C4-2B (cell line): ENCODE measurements at regions not wholly inside any gene's neighbourhood (a gene's known extent, or its start where the extent isn't known, plus 50 kb on each side); places are given as distances from the start of the nearest gene placed in this dataset.

ENCODE experiments used
- H3K27ac ChIP-seq: fragments of 450-650 bp; 2 replicates; pipeline ENCODE4 v1.5.1; 2017
- ZFX ChIP-seq: fragments of 450-650 bp; IDR thresholded peaks from 2 replicates; pipeline ENCODE4 v1.6.1; 2017
- TF ChIP-seq, protein P1 (sequence below): fragments of 450-650 bp; conservative IDR thresholded peaks from 2 replicates; pipeline ENCODE4 v1.5.1; 2017; ENCODE audit warnings: mild to moderate bottlenecking

DNA sequence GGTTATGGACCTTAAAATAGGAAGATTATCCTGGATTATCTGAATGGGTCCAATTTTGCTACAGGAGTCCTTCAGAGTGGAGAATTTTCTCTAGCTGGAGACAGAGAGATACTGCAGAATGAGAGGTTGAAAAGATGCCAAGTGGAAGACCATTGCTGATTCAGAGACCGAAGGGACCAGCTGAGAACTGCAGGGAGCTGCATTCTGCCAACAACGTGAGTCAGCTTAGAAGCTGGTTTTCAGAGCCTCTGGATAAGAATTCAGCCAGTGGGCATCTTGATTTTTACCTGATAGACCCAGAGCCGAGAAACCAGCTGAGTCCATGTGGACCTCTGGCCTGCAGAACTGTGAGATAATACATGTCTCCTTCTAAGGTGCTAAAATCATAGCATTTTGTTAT, 234.0 kb downstream of the NR2F2 start:
- no peak for TF ChIP-seq ZFX
- TF ChIP-seq, protein P1, sequence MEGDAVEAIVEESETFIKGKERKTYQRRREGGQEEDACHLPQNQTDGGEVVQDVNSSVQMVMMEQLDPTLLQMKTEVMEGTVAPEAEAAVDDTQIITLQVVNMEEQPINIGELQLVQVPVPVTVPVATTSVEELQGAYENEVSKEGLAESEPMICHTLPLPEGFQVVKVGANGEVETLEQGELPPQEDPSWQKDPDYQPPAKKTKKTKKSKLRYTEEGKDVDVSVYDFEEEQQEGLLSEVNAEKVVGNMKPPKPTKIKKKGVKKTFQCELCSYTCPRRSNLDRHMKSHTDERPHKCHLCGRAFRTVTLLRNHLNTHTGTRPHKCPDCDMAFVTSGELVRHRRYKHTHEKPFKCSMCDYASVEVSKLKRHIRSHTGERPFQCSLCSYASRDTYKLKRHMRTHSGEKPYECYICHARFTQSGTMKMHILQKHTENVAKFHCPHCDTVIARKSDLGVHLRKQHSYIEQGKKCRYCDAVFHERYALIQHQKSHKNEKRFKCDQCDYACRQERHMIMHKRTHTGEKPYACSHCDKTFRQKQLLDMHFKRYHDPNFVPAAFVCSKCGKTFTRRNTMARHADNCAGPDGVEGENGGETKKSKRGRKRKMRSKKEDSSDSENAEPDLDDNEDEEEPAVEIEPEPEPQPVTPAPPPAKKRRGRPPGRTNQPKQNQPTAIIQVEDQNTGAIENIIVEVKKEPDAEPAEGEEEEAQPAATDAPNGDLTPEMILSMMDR = no peak
- H3K27ac ChIP-seq = no peak overlapping the region

DNA sequence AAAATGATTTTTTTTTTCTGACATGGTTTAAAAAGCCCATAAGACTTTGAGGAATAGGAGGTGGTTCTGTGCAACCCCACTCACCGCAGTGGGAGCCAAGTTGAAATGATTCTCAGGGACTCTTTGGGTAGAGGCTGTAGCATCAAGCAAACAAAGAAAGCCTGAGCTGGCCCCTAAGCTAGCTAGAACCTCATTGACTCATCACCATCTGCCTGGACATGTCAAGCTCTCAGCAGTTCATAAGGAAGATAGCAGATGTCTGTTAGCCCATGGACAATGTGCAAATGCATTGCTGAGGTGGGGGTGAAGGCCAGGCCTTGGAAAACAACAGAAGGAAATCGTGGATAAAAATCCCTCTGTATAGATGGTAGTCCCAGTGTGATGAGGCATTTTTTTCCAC, 234.8 kb downstream of the NR2F2 start:
- no peak overlapping the region for H3K27ac ChIP-seq
- TF ChIP-seq, protein P1 = no peak
- no peak for TF ChIP-seq ZFX

DNA sequence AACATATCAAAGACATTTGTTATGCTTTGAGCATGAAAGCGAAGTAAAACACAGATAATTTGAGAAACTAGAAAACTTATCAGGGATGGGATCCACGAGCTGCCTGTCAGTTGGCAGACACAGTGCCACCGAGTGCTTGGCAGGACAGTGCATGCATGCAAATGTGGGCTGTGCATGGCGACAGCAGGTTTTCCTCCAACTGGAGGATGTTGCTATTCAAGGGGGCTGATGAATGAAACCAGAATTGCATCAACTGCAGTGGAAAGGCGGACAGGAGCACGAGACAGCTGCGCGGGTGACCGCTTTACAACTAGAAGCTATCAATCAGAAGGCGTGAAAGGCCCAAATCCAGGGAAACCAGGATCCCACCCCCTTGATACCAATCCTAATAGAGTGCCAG, 244.3 kb downstream of the NR2F2 start:
- no peak for TF ChIP-seq ZFX
- TF ChIP-seq, protein P1 = no peak
- H3K27ac ChIP-seq = no peak overlapping the region

DNA sequence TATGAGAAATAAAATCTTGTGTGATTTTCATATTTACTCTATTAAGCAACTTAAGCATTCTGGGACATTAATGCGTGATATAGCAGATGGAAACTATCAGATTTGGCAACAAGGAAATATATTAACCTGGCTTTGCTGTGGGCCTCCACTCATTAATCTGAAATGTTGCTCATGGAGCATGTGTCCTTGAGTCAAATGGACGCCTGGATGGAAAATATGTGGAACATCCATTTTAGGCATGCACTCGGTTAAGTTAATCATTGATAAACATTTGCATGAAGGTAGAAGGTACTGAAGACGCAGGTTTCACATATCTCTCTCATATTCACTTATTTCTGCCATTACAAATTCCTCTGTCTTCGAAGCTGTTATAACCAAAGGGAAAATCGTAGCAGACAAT, 246.1 kb downstream of the NR2F2 start:
- TF ChIP-seq, protein P1 = no peak
- TF ChIP-seq ZFX = no peak
- H3K27ac ChIP-seq = no peak overlapping the region

DNA sequence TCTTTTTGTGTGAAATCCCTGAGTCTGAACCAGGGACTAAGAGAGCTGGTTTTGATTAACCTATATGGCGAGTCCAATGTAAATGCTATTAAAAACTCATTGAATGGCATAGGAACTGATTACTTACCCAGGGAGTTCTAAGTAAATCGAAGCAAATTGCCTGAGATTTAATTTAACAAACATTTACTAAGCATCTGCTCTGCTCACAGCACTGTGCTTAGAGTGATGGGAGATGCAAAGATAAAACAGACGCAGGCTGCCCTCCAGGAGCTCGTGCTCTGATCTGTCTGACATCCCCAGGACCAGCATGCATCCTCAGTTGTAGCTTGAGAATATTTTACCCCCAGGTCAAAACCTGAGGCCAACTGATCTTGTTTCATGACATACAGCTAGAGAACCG, 247.9 kb downstream of the NR2F2 start:
- no peak for TF ChIP-seq ZFX
- TF ChIP-seq, protein P1 = no peak
- no peak overlapping the region for H3K27ac ChIP-seq

DNA sequence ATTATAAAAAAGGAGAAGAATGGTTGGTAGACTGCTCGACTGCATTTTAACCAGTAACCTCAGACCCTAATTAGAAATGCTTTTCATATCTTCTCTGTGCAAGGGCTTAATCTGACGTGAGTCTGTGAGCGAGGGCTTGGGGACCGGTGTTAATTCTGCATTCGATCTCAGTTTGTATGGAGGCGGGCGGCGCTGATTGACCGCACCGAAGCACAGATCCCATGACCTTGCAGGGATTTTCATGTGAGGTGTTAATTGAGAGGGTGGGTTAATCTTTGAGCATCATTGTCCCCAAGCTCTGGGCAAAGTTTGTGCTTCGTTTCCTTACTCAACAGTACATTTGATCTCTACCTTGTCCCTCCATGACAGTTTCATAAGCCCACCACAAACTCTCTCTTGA, 250.9 kb downstream of the NR2F2 start:
- H3K27ac ChIP-seq = no peak overlapping the region
- TF ChIP-seq, protein P1 = no peak
- TF ChIP-seq ZFX = no peak

DNA sequence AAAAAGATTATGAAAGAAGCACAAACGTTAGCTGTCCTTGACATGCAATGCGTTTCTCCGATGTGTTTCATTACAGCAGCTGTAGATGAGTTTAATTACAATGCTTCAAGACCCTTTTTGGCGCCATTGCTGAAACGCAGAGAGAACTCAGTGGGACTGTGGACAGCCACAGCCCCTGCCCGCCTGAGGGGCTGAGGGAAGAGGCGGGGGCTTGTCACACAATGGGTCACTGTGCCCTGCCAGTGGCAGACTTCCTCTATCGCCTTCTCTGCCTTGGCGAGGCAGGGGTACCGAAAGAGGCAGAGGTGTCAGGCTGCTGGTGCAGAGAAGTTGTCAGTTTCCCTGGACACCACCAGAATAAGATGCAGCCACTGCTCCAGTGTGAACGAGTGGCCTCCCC, 252.0 kb downstream of the NR2F2 start:
- H3K27ac ChIP-seq = no peak overlapping the region
- no peak for TF ChIP-seq ZFX
- TF ChIP-seq, protein P1 = no peak

DNA sequence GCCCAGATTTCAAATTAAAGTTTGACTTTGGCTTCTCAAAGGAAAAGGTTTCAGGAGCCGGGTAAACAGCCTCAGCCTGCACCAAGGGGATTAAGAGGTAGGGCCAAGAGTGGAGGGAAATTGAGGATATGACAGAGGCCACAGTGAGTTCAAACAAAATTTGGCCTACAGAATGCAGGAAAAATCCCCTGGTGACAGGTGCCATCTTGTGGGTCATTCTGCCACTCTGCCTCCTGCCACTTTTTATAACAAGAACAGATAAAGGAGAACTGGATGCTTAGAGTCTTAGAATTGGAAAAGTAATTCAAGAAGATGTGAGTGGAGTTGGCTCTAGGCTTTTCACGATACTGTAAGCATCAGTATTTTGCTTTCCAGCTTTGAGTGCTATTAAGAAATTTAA, 253.2 kb downstream of the NR2F2 start:
- no peak for TF ChIP-seq ZFX
- TF ChIP-seq, protein P1 = peak; percentile 28
- H3K27ac ChIP-seq = no peak overlapping the region
